ENCODE measurements at regions not wholly inside any gene's neighbourhood (a gene's known extent, or its start where the extent isn't known, plus 50 kb on each side); places are given as distances from the start of the nearest gene placed in this dataset.

GRCh38 chr18:78816916-78817315, 162.7 kb upstream of the SALL3 start:
- Histone ChIP-seq H3K36me3 (no peaks in the 10 kb centered on the region), H3K4me3 (no peak overlapping the region), H3K27ac (no peak overlapping the region), H3K27me3 (peaks cover 8 to 87% (median 24%) of the 10 kb centered on the region in 3 donors), H3K9me3 (no peaks in the 10 kb centered on the region), H3K4me1 (no peaks in the 10 kb centered on the region)
- 91 to 93% methylated on average over 21 of the region's 21 CpGs for WGBS, 2 donors
- DNase-seq = no peak
- intact Hi-C loops (cut with DNase I) = no loop called here
- TF ChIP-seq POLR2A (IDR thresholded peaks at IDR 0.05) (no peak), EP300 (IDR thresholded peaks at IDR 0.05) (no peak), POLR2AphosphoS5 (IDR thresholded peaks at IDR 0.05) (no peak), CTCF (IDR thresholded peaks at IDR 0.05) (no peak)

GRCh38 chr18:78818495-78818894, 161.1 kb upstream of the SALL3 start:
- Histone ChIP-seq H3K36me3 (no peaks in the 10 kb centered on the region), H3K4me3 (no peak overlapping the region), H3K9me3 (no peaks in the 10 kb centered on the region), H3K4me1 (no peaks in the 10 kb centered on the region), H3K27ac (no peak overlapping the region), H3K27me3 (peaks cover 8 to 86% (median 13%) of the 10 kb centered on the region in 3 donors)
- intact Hi-C loops (cut with DNase I) = no loop called here
- 90 to 91% methylated on average over 5 of the region's 5 CpGs for WGBS, 2 donors
- TF ChIP-seq EP300 (IDR thresholded peaks at IDR 0.05) (no peak), CTCF (IDR thresholded peaks at IDR 0.05) (no peak), POLR2AphosphoS5 (IDR thresholded peaks at IDR 0.05) (no peak), POLR2A (IDR thresholded peaks at IDR 0.05) (no peak)
- no peak for DNase-seq

GRCh38 chr18:78818961-78819360, 160.7 kb upstream of the SALL3 start:
- TF ChIP-seq POLR2A (IDR thresholded peaks at IDR 0.05) (no peak), EP300 (IDR thresholded peaks at IDR 0.05) (no peak), POLR2AphosphoS5 (IDR thresholded peaks at IDR 0.05) (no peak), CTCF (IDR thresholded peaks at IDR 0.05) (no peak)
- Histone ChIP-seq H3K36me3 (no peaks in the 10 kb centered on the region), H3K27me3 (peaks cover 8 to 86% (median 9%) of the 10 kb centered on the region in 3 donors), H3K9me3 (no peaks in the 10 kb centered on the region), H3K27ac (no peak overlapping the region), H3K4me1 (no peaks in the 10 kb centered on the region), H3K4me3 (no peak overlapping the region)
- intact Hi-C loops (cut with DNase I) = no loop called here
- no peak for DNase-seq
- 72 to 80% methylated on average over 2 of the region's 2 CpGs for WGBS, 2 donors

- no peak for TF ChIP-seq POLR2A (IDR thresholded peaks at IDR 0.05)
- TF ChIP-seq EP300 (IDR thresholded peaks at IDR 0.05) = no peak
- no peak for TF ChIP-seq POLR2AphosphoS5 (IDR thresholded peaks at IDR 0.05)
- TF ChIP-seq CTCF (IDR thresholded peaks at IDR 0.05) = no peak
- Histone ChIP-seq H3K27me3 (peaks cover 2 to 81% (median 5%) of the 10 kb centered on the region in 3 donors), H3K4me3 (no peak overlapping the region), H3K9me3 (no peaks in the 10 kb centered on the region), H3K36me3 (no peaks in the 10 kb centered on the region), H3K4me1 (no peaks in the 10 kb centered on the region), H3K27ac (no peak overlapping the region)
- 67 to 74% methylated on average over 14 of the region's 14 CpGs for WGBS, 2 donors
- no peak for DNase-seq
- intact Hi-C loops (cut with DNase I) = no loop called here
Measured at GRCh38 chr18:78820161-78820834, 159.3 kb upstream of the SALL3 start.

- Histone ChIP-seq H3K27me3 (peaks cover 0 to 72% (median 5%) of the 10 kb centered on the region in 3 donors), H3K27ac (no peak overlapping the region), H3K9me3 (no peaks in the 10 kb centered on the region), H3K36me3 (no peaks in the 10 kb centered on the region), H3K4me3 (no peak overlapping the region), H3K4me1 (no peaks in the 10 kb centered on the region)
- no peak for TF ChIP-seq POLR2AphosphoS5 (IDR thresholded peaks at IDR 0.05)
- TF ChIP-seq EP300 (IDR thresholded peaks at IDR 0.05) = no peak
- TF ChIP-seq CTCF (IDR thresholded peaks at IDR 0.05) = no peak
- no peak for TF ChIP-seq POLR2A (IDR thresholded peaks at IDR 0.05)
- DNase-seq = no peak
- 66 to 79% methylated on average over 9 of the region's 9 CpGs for WGBS, 2 donors
- intact Hi-C loops (cut with DNase I) = no loop called here
Measured at GRCh38 chr18:78821396-78821795, 158.2 kb upstream of the SALL3 start.

Data from sigmoid colon (tissue), 6 donors.